ENCODE measurements at regions not wholly inside any gene's neighbourhood (a gene's known extent, or its start where the extent isn't known, plus 50 kb on each side); places are given as distances from the start of the nearest gene placed in this dataset.

GRCh38 chr11:12315024-12315423 lies 62.3 kb upstream of the PARVA start:
- DNase-seq (ENCODE audit: low read depth in 4 of 4, low spot score in 2 of 4) = no peak

GRCh38 chr11:12316432-12316831 lies 60.9 kb upstream of the PARVA start:
- DNase-seq (ENCODE audit: low read depth in 4 of 4, low spot score in 2 of 4) = no peak

- DNase-seq (ENCODE audit: low read depth in 4 of 4, low spot score in 2 of 4) = no peak
Observed at GRCh38 chr11:12318791-12319438, 58.5 kb upstream of the PARVA start.

- DNase-seq (ENCODE audit: low read depth in 4 of 4, low spot score in 2 of 4) = peak in 3 of 4 donors; percentile 56 to 69 (median 67)
Observed at GRCh38 chr11:12319461-12319951, 57.9 kb upstream of the PARVA start.

- DNase-seq (ENCODE audit: low read depth in 4 of 4, low spot score in 2 of 4) = no peak
Observed at GRCh38 chr11:12319988-12320387, 57.4 kb upstream of the PARVA start.

DNA sequence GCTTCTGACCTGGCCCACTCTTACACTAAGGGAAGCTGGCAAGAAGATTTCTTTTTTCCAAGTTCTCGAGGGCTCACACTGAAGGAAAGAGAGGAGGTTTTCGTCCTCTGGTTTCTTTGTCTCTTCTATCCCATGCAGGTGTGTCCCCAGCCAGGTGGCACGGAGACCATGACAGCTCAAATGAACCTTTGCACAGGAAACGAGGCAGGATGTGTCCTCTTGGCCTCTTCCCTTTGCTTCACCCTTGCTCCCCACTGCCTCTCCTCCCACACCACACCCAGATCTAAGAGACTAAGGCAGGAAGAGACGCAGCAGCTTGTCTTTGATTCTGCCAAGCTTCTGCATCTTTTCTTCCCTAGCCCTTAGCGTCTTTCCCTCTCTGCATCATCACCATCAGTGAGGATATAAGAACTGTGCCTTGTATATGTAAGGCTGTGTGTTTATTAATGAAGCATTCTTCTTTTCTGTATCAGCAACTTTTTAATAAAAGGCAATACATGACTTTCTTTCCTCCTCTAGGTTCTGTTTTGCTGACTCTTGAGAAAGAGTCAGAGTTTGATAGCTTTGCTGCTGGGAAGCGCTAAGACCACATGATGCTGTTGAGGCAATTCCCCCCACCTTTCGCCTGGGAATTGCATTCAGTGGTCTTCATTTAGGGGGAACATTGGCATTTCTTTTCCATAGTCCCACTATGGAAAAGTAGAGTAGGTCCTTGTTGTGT lies 56.0 kb upstream of the PARVA start:
- no peak for DNase-seq (ENCODE audit: low read depth in 4 of 4, low spot score in 2 of 4)

GRCh38 chr11:12324585-12324984 lies 52.8 kb upstream of the PARVA start:
- no peak for DNase-seq (ENCODE audit: low read depth in 4 of 4, low spot score in 2 of 4)
